ENCODE measurements at regions not wholly inside any gene's neighbourhood (a gene's known extent, or its start where the extent isn't known, plus 50 kb on each side); places are given as distances from the start of the nearest gene placed in this dataset.
A peak's percentile ranks its signal among the peaks of the same experiment; 100 is the strongest.

DNA sequence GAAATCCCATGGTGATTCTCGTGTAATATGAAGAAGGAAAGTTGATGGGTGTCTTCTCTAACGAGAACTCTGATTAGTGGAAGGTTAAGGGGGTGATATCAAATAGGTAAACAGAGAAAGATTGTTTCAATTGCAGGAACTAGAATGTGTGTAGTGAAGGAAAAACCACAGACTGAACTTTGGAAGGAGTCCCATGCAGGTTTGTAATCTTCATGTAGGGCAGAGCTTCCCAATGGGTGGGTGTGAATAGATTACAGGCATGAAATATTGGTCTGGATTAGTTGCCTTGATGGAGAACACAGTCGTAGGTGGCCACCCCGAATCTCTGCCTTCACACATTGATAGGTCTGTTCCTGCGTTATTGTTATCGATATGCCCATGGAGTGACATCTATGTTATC, 295.5 kb downstream of the KCNRG start:
- no peak for DNase-seq (ENCODE audit: low spot score)

DNA sequence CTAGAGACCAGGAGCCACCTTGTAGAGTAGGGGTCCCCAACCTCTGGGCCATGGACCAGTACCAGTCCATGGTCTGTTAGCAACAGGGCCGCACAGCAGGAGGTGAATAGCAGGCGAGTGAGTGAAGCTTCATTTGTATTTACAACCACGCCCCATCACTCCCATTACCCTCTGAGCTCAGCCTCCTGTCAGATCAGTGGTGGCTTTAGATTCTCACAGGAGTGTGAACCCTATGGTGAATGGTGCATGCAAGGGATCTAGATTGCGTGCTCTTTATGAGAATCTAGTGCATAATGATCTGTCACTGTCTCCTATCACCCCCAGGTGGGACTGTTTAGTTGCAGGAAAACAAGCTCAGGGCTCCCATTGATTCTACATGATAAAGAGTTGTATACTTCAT, 303.6 kb downstream of the KCNRG start:
- no peak for DNase-seq (ENCODE audit: low spot score)

DNA sequence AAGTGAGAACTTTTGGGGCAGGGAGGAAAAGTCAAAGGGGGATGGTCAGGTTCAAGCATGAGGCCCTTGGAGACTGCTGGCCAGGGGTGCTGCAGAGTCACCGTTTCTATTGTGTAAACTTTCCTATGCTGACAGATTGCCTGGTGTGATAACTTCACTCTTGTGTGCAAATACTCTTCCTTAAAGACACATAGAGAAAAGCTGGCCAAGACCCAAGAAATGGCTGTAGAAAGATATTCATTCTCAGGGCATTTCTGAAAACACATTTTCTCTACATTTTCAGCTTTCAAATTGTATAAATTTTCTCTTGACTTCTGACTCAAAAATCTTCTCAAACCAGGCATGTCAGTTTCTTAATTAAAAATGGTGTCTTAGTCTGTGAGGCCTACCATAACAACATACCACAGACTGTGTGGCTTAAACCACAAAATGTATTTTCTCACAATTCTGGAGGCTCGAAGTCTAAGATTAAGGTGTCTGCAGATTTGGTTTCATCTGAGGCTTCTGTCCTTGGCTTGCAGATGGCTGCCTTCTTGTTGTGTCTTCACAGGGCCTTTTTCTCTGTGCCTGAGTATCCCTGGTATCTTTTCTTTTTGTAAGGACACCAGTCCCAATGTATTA, 304.5 kb downstream of the KCNRG start:
- DNase-seq (ENCODE audit: low spot score) = no peak

DNA sequence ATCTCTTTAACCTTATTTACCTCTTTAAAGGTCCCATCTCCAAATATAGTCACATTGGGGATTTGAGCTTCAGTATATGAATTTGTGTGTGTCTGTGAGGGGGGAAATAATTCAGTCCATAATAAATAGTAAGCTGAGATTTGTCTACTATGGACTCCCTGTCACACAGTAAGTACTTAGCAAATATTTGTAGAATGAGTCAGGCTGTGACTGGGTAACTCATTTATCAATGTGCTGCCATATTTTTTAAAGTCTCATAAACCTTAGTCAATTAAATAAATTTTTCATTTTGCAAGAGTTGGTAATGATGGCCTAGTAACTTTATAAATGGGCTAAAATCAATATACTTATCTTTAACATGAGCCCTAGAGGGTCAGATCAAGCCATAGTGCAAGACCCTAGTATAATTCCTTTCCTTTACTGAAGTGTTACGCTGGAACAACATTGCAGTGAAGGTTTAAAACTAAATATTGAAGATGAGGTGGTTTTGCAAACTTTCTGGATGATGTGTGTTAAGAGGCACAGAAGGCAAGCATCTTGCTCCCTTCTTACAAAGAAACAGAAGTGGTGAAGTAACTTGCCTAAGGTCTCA, 305.1 kb downstream of the KCNRG start:
- DNase-seq (ENCODE audit: low spot score) = no peak

DNA sequence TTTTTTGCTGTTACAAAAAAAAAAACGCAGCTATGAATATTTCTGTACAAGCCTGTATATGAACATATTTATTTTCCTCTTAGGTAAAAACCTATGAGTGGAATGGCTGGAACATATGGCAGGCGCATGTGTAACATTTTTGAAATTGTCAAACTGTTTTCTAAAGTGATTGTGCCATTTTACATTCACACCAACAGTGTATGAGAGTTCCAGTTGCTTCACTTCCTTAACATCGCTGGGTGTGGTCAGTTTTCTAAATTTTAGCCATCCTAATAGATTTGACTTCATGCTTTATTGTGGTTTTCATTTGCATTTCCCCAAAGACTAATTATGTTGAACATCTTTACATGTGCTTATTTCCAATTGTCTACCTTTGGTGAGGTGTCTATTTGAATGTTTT, 306.8 kb downstream of the KCNRG start:
- no peak for DNase-seq (ENCODE audit: low spot score)

DNA sequence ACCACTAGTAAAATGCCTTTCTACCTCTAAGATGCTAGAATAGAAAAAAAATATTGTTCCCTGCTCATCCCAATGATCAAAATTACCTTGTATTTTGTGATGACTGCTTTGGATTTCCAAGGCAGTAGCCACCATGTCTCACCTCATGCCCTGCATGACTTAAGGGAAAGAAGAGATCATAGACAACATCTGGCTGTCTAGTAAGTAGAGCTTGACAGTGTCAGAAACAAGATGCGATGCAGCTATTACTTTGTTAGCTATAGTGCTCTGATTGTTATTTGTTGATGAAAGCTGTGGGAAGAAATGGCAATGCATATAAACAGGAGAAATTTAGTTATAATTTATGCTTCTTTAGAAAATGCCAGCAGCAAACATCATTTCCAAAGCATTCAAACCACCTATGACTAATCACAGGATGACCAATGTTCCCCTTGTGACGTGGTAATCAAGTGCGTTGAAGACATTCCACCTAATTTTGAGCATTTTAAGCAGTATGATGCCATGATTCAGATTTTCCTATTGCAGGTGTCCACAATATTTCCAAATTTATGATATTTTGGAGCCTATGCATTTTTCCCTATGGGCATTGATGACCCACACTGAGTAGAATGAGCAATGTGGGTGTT, 308.3 kb downstream of the KCNRG start:
- no peak for DNase-seq (ENCODE audit: low spot score)

DNA sequence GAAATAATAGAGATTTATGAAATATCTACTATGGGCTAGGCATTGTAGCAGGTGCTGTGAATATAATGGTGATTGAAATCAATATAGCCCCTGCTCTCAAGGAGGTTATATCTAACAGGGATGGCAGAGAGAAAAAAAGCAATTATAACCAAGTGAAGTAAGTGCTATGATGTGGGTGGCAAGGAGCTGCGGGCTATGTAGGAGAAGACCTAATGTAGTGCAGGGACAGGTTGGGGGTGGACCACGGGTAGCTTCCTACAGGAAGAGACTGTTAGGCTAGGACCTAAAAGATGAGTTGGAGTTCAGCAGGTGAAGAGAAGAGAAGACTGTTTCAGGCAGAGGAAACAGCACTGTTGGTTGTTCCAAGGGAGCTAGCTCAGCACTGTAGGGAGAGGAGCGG, 311.0 kb downstream of the KCNRG start:
- DNase-seq (ENCODE audit: low spot score) = no peak

DNA sequence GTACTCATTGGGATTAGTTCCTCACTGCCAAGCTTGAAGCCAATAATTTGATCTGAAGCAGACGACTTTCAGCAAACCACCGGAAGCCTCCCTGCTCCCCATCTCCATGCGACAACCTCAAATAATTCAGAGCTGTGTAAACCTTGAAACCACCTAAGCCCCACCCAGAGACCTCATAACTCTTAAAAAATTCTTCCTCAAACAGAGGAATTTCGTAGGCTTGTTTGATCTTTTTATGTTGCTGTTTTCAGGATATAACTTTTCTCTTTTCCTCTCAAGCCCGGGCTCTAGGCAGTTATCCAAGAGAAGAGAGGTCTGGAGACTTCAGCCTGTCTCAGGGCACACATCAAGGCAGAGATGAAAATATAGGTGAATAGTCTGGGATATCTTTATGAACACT, 311.6 kb downstream of the KCNRG start:
- DNase-seq (ENCODE audit: low spot score) = peak; percentile 82

DNA sequence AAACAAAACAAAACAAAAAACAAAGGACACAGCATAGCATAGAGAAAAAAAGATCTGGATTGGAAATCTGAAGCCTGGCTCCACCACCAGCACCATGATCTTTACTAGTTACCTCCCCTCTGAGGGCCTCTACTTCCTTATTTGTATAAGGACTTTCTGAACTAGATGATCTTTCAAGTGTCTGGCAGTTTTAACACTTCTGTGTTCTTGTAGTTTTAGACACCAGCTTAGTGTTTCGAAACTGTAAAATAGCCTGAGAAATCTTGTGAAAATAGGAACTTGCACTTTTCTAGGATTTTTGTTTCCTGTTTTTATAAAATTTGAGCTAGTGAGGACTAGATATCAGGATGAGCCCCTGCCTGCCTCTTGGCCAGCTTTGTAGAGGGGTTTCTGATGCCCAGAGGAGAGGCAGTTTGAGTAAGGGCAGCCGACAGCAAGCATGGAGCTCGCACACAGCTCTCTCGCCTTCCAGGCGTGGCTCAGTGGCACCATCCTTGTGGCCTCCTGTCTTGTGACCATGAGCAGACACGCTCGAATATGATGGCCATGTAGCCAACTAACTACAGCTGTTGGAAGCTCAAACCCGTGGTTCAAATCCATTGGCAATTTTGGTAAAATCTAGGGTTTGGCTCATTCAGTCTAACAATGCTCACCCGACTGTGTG, 319.0 kb downstream of the KCNRG start:
- DNase-seq (ENCODE audit: low spot score) = peak; percentile 33

DNA sequence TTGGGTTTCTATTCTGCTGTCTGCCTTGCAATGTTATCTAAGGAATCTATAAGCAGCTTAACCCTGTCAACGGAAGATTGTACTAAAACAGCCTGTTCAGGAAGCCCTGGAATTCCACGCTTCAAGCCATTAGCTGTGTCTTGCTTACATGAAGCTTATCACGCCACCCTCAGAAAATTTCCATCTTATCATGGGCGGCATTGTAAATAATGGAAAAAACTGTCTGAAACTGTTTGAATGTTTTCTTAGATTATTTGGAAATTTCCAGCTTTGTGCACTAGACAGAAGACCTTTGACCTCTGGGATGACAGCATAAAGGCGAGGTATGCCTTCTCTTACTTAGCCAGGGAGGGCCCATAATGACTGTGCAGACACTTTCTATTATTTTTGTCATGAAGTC, 319.7 kb downstream of the KCNRG start:
- peak; percentile 73 for DNase-seq (ENCODE audit: low spot score)

DNA sequence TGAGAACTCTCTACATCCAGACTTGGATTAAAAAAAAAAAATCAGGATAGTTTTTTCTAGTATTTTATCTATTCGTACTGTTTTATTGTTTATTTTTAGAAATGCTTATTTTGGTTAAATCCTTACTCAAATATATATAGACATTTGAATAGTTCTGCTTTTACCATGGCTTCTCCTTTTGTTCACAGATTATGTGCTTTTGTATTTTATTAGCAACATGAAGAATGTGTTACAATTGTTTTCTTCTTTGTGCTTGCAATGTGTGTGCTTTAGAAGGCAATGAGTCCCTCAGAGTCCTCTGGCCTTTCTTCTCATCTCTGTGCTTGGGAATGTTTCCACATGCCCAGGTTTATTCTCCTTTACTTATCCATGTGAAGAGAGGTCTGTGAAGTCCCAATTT, 324.0 kb downstream of the KCNRG start:
- DNase-seq (ENCODE audit: low spot score) = no peak

DNA sequence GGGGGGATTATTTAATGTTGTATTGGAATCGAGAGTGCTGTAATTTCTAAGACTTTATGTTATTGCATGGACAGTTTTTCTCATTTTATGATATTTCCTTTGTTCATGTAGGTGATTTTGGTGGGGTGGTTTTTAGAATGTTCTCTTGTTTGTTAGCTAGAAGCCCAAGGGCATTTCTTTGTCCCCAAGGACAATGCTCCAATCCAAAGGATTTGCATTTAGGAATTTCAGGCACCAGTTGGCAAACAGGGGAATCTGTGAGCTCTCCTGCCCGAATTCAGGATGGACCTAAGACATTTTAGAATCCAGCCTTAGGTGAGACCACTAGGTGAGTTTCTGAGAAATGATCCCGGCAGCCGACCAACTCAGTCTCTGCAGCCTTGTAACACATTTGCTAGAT, 324.9 kb downstream of the KCNRG start:
- no peak for DNase-seq (ENCODE audit: low spot score)

DNA sequence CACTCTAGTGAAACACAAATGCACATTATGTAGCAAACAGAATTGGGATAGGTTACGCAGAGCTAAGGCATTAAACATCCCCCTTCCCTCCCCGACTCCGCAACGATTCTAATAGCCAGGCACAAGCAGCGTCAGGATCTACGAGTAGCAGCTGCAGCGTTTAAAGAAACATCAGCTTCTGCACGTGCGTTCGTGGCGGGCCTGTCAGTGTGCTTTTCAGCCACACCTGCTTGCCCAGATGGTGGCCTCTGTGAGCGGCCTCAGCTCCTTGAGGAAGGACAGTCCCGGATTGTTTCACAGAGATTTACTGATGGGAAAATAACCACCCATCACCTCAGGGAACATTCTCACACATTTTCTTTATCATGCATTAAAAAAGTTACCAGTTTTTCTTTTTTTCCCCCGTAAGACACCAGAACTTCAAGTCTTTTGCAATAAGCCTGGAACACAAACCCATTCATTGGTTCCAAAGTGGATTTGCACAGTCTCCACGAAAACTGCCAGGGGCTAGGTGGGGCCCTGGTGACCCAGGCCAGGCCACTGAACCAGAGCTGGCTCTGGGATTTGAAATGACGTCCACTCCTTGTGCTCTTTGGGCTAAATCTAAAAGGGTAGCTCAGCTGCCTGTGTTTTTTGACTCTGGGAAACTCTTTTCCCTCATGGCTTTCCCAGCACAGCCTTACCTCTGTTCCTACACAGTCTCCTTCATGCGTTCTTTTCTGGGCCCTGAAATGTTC, 325.5 kb downstream of the KCNRG start:
- DNase-seq (ENCODE audit: low spot score) = peak; percentile 34

DNA sequence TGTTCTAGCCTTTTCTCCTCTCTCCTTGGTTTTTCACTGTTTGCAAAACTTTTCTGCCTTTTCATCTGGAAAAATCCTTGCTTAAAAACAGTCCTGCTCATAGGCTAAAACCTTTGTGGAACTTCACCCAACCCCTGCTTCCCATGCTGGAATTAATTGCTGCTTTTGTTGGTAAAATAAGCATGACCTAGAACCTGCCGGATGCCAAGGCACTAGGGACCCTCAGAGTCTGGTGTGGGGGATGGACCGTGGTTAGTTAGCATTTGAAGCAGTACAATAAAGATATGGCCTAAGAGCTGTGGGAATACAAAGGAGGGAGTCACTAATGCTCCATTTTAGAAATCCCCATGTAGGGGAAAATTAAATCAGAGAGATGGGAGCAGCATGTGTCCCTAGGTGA, 326.3 kb downstream of the KCNRG start:
- DNase-seq (ENCODE audit: low spot score) = no peak

DNA sequence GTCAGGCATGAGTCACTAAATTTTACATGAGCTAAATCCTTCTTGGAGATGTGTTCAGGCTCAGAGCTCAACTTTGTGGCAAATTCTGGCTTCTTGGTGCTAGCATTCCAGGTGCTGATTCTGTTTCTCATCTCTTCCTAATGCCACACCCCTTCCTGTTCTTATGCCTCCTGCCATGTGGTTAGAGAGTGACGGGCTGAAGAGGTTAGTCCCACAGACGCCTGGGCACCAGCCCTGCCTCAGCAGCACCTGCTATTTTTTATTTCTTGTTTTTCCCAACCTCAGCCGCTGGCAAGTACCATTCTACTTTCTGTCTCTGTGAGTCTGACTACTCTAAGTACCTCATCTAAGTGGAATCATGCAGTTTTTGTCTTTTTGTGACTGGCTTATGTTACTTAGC, 329.5 kb downstream of the KCNRG start:
- DNase-seq (ENCODE audit: low spot score) = no peak

DNA sequence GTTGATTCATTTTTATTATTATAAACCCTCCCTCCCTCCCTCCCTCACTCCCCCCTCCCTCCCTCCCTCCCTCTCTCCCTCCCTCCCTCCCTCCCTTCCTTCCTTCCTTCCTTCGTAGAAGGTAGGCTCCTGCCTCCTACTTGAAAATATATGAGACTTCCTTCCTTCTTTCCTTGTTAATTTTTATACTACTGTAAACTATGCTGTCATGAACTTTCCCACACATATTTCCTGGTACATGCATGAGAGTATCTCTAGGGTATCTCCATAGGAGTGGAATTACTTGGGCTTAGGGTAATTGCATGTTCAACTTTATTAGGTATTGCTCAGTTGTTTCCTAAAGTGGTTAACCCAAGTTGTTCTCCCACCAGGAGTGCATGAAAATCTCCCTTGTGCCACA, 330.6 kb downstream of the KCNRG start:
- DNase-seq (ENCODE audit: low spot score) = no peak

DNA sequence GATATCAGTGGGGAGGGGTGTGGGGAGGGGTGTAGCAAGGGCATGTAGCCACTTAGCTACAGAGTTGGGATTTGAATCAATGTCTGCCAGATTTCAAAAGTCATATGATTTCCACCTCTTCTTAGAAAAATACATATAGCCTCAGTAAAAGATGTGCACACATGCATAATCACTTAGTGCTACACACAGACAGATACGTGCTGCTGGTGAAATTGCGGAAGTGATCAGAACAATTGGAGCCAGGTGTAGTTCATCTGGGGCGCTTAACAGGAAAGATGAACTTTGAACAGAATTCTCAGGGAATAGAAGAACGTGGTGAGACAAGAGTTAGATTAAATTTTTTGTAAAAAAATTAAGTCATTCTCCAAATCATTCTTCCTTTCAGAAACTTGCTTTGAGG, 333.1 kb downstream of the KCNRG start:
- no peak for DNase-seq (ENCODE audit: low spot score)

DNA sequence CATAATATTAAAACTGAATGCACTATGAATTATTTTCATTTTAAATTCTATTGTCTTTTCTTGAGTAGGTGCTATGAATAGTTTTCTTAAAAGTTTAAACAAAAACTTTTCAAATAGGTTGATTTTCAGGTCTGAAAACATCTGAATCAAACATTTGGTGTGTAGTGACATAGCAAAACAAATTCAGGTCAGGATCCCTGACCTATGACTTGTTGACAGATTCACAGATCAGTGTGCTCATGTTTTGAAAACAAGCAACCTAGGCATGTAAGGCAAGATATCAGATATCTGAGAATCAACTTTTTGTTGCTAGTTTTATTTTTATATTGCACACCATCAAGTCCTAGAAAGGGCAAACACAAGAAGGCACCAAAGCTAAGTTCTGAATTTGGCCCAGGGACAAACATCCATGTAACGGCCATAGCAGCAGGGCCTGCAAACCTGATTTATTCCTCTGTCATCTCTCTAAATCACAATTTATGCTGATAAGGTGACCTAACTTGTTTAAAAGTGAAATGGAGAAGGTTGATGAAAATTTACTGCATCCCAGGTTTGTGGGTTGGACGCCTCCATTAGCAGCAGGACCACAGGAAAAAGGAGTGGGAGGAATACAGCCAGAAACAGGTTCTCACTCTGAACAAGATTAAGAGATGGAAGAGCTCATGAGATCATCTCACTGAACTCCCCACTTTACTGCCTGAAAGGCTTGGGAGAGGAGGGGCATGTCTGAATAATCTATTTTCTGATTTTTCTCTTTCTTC, 337.7 kb downstream of the KCNRG start:
- no peak for DNase-seq (ENCODE audit: low spot score)

DNA sequence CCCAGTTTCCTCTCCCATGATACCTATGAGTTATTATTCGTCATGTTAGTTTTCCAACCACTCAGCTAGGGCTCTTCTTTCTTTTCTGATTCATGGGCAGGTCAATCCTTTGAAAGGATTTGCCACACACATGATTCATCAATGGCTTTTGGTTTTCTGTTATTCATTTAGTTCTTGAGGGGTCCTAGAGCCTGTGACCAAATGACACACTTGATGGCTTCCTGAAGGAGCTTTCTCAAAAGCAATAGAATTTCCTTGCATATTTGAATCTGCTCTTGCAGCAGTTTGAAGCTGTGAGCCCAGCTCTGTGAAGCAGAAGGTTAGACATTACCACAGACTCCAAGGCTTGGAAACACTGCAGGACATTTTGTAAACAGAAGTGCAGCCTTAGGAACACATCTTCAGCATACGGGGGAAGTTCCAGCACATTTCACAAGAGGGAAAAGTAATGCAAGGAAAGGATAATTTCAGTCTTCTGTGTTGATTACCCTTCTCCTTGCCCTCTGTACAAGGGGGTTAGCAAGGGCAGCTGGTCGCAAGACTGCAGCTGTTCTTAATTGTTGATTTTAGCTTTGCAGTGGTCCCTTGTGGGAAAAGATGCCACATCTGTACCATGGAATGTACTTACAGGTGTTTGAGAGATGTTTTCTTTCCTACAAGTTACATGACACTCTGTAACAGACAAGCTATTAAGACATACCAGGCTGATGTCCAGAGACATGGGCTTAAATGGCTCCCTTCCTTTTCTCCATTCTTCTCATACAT, 338.6 kb downstream of the KCNRG start:
- no peak for DNase-seq (ENCODE audit: low spot score)

DNA sequence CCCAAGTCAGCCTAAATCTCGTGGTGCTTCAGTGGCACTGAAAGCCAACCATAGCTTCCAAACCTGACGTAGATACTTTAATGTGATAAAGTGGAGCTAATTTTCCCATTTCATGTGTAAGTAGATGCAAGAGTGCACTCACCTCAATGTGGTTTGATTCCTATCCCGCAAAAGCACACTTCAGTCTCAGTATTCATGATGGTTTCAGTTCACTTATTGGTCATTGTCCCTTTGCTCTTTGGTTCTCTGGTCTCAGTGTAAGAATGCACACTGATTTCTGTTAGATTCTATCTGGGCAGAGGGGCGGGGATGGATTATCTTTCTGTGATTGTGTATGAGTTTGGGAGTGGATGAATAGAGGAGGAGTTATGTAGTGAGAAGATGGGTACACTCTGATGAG, 340.6 kb downstream of the KCNRG start:
- DNase-seq (ENCODE audit: low spot score) = no peak

DNA sequence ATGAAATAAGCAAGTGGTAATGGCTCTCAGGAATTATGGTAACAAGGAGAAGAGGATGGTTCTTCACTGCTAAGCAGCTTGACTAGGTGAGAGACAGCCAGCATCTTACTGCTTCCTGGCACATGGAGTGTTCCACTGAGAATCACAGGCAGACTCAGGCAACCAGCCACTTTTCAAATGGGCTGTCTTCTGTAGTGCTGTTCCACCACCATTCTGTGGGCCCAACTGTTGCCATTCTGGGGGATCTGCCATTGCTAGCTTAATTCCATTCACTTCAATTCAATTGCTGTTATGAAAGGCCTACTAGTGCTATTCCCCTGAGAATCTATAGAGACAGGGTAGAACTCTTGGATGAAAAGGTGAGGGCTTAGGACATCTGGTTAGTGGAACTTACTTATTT, 341.9 kb downstream of the KCNRG start:
- no peak for DNase-seq (ENCODE audit: low spot score)

Measured in umbilical cord (tissue), 1 donor.